ENCODE measurements at regions not wholly inside any gene's neighbourhood (a gene's known extent, or its start where the extent isn't known, plus 50 kb on each side); places are given as distances from the start of the nearest gene placed in this dataset.

DNA sequence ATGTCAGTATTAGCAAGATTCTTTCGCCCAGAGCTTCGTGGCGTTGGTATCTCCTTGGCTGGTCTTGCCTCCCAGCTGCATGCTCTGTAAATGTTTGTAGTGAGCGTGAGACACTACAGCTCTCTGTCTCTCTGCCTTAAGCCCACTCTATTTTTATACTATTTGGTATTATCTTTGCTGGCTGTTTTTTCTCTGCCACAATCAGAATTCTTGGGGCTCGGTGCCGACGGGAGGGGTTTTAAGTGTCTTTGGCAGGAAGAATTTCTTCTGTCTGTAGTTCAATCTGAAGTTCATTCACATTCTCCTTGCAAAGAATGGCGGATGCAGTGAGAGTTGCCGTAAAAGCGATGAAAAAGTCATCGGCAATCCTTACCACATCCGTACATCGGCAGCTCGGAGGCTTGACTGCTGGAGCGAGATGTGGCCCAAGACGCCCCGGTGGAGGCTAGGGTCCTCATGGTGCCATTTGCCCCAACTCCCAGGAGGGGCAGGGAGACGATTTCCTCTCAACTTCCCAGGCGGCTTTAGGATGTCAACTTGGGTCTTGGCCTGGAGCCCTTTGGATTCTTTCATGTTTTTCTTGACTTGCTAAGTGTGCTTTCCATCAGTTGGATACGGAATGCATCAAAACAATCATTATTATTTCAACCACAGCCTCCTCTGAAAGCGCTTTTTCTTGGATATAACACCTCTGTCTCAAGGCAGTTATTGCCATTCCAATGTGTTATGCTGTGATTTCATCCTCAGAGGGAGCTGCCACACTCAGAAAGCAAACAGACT, 132.3 kb upstream of the SDK2 start:
- no peaks in the 10 kb centered on the region for H3K36me3 Mint-ChIP-seq
- no peaks in the 10 kb centered on the region for H3K4me1 Mint-ChIP-seq (ENCODE audit: low read depth)
- H3K9me3 Mint-ChIP-seq (ENCODE audit: low read depth): no peaks in the 10 kb centered on the region
- H3K27ac Mint-ChIP-seq: no peak overlapping the region
- no peaks in the 10 kb centered on the region for H3K27me3 Mint-ChIP-seq
- no peak overlapping the region for H3K4me3 Mint-ChIP-seq

DNA sequence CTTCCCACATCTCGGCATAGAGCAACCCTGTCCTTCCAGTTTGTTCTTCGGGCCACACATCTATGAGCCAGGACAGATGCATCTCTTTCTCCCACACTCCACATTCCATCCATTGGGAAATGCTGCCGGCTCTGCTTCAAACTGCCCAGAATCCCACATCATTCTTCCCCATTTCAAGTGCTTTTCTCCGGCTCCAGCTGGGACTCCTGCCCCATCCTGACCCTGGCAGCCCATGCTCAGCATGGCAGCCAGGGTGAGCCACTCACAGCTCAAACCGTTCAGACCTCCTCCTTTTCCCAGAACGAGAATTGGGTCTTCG, 132.8 kb upstream of the SDK2 start:
- no peak overlapping the region for H3K4me3 Mint-ChIP-seq
- no peak overlapping the region for H3K27ac Mint-ChIP-seq
- no peaks in the 10 kb centered on the region for H3K27me3 Mint-ChIP-seq
- peaks cover under 1% of the 10 kb centered on the region for H3K4me1 Mint-ChIP-seq (ENCODE audit: low read depth)
- H3K36me3 Mint-ChIP-seq: no peaks in the 10 kb centered on the region
- H3K9me3 Mint-ChIP-seq (ENCODE audit: low read depth): no peaks in the 10 kb centered on the region

DNA sequence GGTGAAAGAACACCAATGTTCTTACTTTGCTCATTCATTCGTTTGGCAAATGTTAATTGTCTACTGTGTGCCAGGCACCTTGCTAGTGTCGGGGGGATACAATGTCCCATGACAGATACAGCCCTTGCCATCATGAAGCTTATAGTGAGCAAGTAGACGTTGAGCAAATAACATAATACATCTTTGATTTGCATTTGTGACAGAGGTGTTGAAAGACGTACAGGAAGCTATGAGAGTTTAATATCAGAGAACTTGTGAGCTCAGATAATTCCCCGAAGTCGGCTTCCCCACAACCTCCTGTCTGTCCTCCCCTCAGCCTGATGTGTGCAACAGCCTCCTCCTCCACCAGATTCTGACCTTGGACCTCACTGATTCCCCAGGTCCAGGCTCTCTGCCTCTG, 138.0 kb upstream of the SDK2 start:
- Mint-ChIP-seq H3K4me3 (no peak overlapping the region), H3K27ac (no peak overlapping the region), H3K27me3 (no peaks in the 10 kb centered on the region), H3K4me1 (ENCODE audit: low read depth) (peaks cover 6% of the 10 kb centered on the region), H3K36me3 (no peaks in the 10 kb centered on the region), H3K9me3 (ENCODE audit: low read depth) (no peaks in the 10 kb centered on the region)

DNA sequence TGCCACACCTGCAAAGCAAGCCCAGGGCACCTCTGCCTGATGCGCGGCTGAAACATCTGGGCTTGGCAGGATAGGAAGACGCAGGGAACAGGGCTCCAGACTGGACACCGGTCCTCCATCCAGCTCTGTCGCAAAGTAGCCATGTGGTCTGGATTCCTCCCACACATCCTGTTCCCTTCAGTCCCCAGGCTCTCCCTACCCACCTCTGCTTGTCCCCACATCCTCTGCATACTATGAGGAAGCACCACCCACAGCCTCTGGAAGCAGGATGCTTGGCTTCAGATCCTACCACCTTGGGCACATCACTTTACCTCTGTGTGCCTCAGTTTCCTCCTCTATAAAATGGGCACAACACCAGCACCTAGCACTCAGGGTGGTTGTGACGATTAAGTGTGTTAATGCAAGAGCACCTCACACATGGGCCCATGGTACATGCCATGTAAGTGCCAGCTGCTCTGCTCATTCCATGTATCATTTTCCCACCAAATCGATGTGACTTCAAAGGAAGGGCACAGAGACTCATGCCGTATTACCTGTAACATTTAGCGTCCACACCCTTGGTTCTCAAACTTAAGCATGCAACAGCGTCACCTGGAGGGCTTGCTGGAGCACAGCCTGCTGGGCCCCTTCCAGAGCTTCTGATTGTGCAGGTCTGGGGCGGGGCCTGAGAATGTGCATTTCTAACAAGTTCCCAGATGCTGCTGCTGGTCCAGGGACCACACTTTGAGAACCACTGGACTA, 138.6 kb upstream of the SDK2 start:
- H3K27ac Mint-ChIP-seq: no peak overlapping the region
- H3K4me3 Mint-ChIP-seq: no peak overlapping the region
- no peaks in the 10 kb centered on the region for H3K27me3 Mint-ChIP-seq
- no peaks in the 10 kb centered on the region for H3K36me3 Mint-ChIP-seq
- no peaks in the 10 kb centered on the region for H3K9me3 Mint-ChIP-seq (ENCODE audit: low read depth)
- H3K4me1 Mint-ChIP-seq (ENCODE audit: low read depth): peaks cover 6% of the 10 kb centered on the region

DNA sequence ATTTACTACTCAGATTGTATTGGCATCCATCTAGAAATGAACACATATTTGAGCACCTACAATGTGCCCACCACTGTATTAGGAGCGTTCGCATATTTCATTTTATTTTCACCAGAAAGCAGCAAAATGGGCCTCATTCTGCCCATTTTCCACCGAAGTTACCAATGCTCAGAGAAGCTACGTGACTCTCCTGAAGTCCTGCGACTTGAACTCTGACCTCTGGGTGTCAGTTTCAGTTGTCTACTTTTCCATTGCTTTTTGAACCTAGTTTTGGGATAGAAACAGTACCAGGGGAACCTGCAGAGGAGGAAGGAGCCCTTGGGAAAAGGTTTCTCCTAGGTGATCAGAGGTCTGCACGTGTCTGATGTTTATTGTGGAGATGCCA, 139.1 kb upstream of the SDK2 start:
- no peak overlapping the region for H3K27ac Mint-ChIP-seq
- no peaks in the 10 kb centered on the region for H3K27me3 Mint-ChIP-seq
- peaks cover 6% of the 10 kb centered on the region for H3K4me1 Mint-ChIP-seq (ENCODE audit: low read depth)
- H3K4me3 Mint-ChIP-seq: no peak overlapping the region
- H3K9me3 Mint-ChIP-seq (ENCODE audit: low read depth): no peaks in the 10 kb centered on the region
- H3K36me3 Mint-ChIP-seq: no peaks in the 10 kb centered on the region

DNA sequence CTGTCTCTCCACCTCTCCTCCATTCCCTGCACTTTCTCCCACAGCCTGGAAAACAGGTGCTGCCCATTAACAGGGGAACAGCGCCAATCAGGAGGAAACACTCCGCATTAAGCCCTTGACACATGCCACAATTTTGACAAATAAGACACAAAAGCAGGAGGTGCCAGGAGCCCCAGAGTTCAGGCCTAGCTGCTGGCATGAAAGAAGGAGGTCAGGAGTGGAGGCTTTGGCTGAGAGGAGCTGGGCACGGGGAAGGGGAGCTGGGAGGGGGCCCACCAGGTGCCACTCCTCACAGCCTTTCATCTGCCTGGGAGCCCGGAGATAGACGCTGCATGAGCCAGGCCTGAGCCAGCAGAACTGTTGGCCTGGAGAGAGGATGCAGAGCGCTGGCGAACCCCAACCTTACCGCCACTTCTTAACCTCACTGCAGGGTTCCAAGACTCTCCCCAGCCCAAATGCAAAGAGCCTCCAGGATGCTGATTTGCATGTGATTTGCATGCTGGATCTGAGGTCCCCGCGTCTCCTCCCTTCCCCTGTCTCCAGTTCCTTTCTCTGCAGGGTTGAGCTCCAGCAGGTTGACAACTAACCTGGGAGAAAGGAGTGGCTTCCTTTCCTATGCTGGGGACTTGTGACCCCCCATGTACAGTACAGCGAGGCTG, 139.8 kb upstream of the SDK2 start:
- Mint-ChIP-seq H3K27ac (no peak overlapping the region), H3K36me3 (no peaks in the 10 kb centered on the region), H3K4me3 (no peak overlapping the region), H3K9me3 (ENCODE audit: low read depth) (no peaks in the 10 kb centered on the region), H3K4me1 (ENCODE audit: low read depth) (peaks cover 6% of the 10 kb centered on the region), H3K27me3 (no peaks in the 10 kb centered on the region)

DNA sequence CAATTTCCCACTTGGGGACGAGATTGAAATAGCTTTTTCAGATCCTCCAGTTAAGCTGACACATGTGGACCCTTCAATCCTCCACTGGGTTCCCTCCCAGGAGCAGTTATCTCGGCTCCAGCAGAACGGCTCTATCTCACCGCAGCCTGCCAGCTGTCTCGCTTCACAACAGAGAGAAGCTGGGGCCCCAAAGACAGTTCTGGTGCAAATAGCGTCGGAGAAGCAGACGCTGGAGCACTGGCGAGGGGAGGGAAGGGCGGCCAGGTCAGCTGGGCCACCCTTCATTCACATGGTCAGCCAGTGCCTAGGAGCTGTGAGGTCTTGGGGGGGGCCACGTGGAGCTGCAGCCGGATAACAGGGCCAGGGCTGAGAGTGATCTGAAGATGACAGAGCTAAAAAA, 141.3 kb upstream of the SDK2 start:
- Mint-ChIP-seq H3K9me3 (ENCODE audit: low read depth) (no peaks in the 10 kb centered on the region), H3K27me3 (no peaks in the 10 kb centered on the region)

DNA sequence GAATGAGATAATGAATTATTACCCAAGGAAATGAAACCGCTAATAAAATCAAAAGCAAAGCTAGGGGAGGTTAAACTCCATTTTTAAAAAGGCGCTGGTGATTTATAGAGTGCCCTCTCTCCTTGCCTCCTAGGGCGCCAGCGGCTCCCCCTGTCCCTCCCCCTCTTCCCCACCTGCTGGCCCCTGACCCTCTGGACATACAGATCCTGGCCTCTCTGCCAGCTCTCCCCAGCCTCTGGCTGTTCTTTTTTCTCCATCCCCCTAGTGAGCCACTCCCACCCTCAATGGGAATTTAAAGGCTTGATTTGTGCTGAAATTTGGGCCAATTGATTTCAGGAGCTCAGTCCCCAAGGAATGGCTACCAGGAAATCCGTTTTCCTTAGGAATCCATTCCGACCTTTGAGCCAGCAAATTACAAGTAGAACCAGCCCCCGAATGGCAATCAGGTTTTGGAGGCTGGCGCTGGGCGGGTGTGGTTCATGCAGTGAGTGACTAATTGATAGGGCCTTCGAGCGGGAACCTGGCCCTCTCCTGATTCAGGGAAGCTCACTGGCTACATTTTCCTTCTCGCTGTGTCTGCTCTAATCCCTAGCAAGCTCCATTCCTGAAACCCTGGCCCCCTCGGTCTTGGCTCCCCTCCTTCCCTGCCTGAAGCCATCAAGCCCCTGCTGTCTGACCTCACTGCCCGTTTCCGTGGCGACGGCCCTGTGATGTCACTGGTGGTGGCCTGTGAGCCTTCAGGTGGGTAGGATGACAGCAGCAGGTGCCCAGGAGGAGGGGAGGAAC, 141.9 kb upstream of the SDK2 start:
- no peaks in the 10 kb centered on the region for H3K27me3 Mint-ChIP-seq
- peaks cover 6% of the 10 kb centered on the region for H3K4me1 Mint-ChIP-seq (ENCODE audit: low read depth)
- H3K36me3 Mint-ChIP-seq: no peaks in the 10 kb centered on the region
- H3K27ac Mint-ChIP-seq: no peak overlapping the region
- no peaks in the 10 kb centered on the region for H3K9me3 Mint-ChIP-seq (ENCODE audit: low read depth)
- no peak overlapping the region for H3K4me3 Mint-ChIP-seq

More for the DNA sequence above, 141.3 kb upstream of the SDK2 start:
- no peaks in the 10 kb centered on the region for H3K36me3 Mint-ChIP-seq
- no peak overlapping the region for H3K4me3 Mint-ChIP-seq
- H3K4me1 Mint-ChIP-seq (ENCODE audit: low read depth): peaks cover 6% of the 10 kb centered on the region
- H3K27ac Mint-ChIP-seq: no peak overlapping the region

DNA sequence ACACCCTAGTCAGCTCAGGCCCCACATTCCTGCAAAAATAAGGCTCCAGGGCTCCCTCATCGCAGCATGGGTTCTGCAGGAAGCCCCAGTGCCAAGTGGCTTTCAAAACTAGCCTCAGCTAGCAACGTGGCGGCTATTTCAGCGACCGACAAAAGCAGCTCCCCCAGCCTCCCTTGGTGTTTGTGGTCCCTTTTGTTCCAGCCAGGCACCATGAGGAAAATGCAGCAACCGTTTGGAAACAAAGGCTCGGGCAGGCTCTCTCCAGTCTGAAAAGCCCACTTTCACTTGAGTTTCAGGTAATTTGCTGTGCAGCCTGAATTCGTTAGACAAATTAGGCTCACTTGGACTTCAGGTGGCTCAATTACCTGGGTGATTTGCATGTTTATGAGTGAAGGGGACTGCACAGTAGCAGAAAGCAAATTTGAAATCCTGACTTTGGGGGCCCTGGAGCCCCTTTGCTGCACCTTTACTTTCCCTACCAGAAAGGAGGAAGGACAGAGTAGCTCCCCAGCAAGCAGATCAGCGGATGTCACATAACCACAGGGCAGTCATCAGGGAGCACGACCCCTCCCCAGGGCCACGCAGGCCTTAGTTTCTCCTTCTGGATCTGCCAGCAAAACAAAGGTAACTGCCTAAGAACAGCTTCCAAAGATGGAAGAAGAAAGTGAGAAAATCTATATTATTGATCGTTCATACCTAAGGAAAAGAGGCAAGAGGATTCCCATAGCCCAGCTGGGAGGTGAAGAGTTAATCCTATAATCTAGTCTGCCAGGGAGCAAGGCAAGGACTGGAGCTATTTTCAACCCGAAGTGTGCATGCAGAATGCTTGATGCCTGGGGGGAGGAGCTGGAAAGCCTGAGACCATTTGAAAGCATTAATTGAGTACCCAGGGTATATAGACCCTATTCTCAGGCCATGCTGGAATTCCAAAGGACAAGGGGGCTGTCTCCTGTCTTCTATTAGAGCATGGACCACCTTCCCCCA, 143.1 kb upstream of the SDK2 start:
- Mint-ChIP-seq H3K4me3 (no peak overlapping the region), H3K36me3 (no peaks in the 10 kb centered on the region), H3K9me3 (ENCODE audit: low read depth) (no peaks in the 10 kb centered on the region), H3K27me3 (no peaks in the 10 kb centered on the region), H3K4me1 (ENCODE audit: low read depth) (peaks cover 4% of the 10 kb centered on the region), H3K27ac (no peak overlapping the region)

DNA sequence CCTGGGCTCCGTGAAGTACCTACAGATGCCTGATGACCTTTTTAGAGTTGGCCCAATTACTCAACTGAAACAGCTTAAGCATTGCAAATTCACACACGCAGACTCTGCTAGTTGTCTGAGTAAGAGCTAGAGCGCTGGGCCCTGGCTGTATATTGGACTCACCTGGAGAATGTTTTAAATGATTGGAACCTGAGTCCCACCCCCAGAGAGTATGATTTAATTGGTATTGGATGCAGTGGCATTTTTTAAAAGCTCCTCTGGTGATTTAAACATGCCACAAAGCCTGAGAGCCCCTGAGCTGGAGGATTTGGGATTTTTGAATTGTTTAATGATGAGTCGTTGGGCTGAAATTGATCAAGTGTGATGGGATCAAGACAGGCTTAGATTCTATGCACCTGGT, 143.9 kb upstream of the SDK2 start:
- Mint-ChIP-seq H3K4me3 (no peak overlapping the region), H3K36me3 (no peaks in the 10 kb centered on the region), H3K27me3 (no peaks in the 10 kb centered on the region), H3K27ac (no peak overlapping the region), H3K9me3 (ENCODE audit: low read depth) (no peaks in the 10 kb centered on the region), H3K4me1 (ENCODE audit: low read depth) (no peaks in the 10 kb centered on the region)

DNA sequence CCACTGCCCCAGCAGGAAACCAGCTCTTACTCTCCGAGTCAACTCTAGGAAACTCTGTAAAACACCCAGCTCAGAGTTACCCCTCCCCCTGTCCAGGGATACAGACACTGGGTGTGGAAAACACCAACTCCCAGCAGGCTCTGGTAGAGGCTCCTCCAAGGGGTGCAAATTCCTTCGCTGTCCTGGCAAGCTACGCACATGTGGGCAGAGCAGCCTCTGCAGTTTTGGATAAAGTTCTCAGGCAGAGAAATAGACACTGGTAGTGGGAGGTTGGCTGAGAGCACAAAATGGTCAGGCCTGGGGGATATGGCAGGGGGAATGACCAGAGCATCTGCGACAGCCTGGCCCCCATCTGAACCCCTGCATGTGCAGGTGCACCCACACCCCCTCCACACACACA, 146.9 kb upstream of the SDK2 start:
- Mint-ChIP-seq H3K4me3 (no peak overlapping the region), H3K36me3 (no peaks in the 10 kb centered on the region), H3K27me3 (no peaks in the 10 kb centered on the region), H3K9me3 (ENCODE audit: low read depth) (no peaks in the 10 kb centered on the region), H3K27ac (no peak overlapping the region), H3K4me1 (ENCODE audit: low read depth) (no peaks in the 10 kb centered on the region)

DNA sequence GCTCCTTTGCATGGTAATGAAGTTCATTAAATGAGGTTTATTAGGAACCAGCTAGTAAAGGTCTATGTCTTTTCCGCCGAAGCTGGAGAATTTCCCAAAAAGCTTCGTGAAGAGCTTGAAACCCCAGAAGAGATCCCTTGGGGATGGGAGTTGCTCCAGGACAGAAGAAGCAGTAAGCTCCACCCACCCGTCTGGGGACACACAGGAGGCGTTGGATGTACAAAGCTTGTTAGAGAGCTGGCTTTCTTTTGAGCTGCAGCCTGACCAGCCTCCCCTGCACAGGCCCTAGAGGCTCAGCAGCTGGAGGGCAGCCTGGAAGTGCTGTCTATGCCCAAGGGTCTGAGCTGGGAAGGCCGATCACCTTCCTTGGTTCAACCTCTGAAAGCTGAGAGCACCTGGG, 147.4 kb upstream of the SDK2 start:
- Mint-ChIP-seq H3K4me3 (no peak overlapping the region), H3K27ac (no peak overlapping the region), H3K4me1 (ENCODE audit: low read depth) (no peaks in the 10 kb centered on the region), H3K27me3 (no peaks in the 10 kb centered on the region), H3K36me3 (no peaks in the 10 kb centered on the region), H3K9me3 (ENCODE audit: low read depth) (no peaks in the 10 kb centered on the region)

DNA sequence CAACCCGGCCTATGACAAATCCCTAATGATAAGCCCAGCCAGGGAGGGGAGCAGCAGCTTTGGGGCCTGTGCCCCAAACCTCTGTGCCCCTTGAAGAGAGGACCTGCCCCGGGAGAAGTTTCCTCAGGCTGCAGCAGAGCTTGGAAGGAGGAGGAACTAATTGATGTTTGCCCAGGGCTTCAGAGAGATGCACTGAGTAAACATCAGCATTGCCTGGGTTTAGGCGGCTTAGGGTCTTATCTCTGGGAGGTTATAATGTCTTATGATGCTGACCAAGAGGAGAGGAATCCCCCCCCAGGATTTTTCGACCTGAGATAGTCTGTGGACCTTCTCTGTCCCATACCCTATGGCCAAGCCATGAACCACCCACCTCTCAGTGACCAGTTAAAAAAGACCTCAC, 148.7 kb upstream of the SDK2 start:
- Mint-ChIP-seq H3K4me3 (no peak overlapping the region), H3K9me3 (ENCODE audit: low read depth) (no peaks in the 10 kb centered on the region), H3K27ac (no peak overlapping the region)

DNA sequence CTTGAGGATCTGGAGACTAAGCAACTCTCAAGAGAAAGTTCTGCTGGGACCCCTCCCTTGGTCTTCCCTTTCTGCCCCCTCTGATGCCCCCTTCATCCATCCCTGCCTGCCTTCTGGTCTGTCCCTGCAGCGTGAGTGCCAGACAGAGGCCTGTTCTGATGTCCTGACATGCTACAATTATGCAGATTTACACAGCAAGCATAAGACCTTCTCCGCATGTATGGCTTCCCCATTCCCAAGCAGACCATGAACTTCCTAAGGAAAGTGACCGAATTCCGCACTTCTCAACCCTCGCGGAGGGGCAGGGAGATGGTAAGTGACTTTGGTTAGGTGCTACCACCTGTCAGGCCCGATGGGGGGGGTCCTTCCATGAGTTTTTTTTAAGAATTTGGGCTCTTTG, 150.1 kb upstream of the SDK2 start:
- Mint-ChIP-seq H3K4me3 (no peak overlapping the region), H3K36me3 (no peaks in the 10 kb centered on the region), H3K4me1 (ENCODE audit: low read depth) (no peaks in the 10 kb centered on the region), H3K27ac (no peak overlapping the region), H3K27me3 (peaks cover 1% of the 10 kb centered on the region), H3K9me3 (ENCODE audit: low read depth) (no peaks in the 10 kb centered on the region)

More for the DNA sequence above, 148.7 kb upstream of the SDK2 start:
- no peaks in the 10 kb centered on the region for H3K4me1 Mint-ChIP-seq (ENCODE audit: low read depth)
- H3K27me3 Mint-ChIP-seq: no peaks in the 10 kb centered on the region
- no peaks in the 10 kb centered on the region for H3K36me3 Mint-ChIP-seq
